Endothelial cell of umbilical vein (primary cell): ENCODE measurements at regions not wholly inside any gene's neighbourhood (a gene's known extent, or its start where the extent isn't known, plus 50 kb on each side); places are given as distances from the start of the nearest gene placed in this dataset.

Experiments
- BruUV-seq: library from RNA; stranded (reverse); fragments of 400-500 nt; replicated peaks from 2 replicates; lab custom pipeline; 2021; lab: Mats Ljungman, UMichigan
- CTCF ChIA-PET: fragments of 300-600, 350-600 bp; sonication (Branson Sonifier 250); formaldehyde crosslinking; loops from one replicate; lab custom pipeline; 2021; ENCODE audit warnings: antibody characterized with exemption, inconsistent platforms; lab: Charles Lee
- POLR2A ChIA-PET: fragments of 300-600, 350-600 bp; sonication (Branson Sonifier 250); formaldehyde crosslinking; loops from one replicate; lab custom pipeline; 2021; ENCODE audit warnings: antibody characterized with exemption, inconsistent platforms; lab: Charles Lee
- DNase-seq: peaks from one replicate; pipeline ENCODE4 v3.0.0-alpha.2; 2011; ENCODE audit warnings: low read depth, low spot score
- FAIRE-seq: peaks from 2 replicates; lab custom pipeline; 2011; peaks lifted over from hg19 to GRCh38; lab: Jason Lieb, UNC
- H2AFZ ChIP-seq: 2 replicates; pipeline ENCODE4 v1.6.0; 2012; ENCODE audit warnings: low read depth, low read length, control low read depth, inconsistent platforms
- H3K27ac ChIP-seq: 2 replicates; pipeline ENCODE4 v1.5.1; 2011; ENCODE audit warnings: low read depth, mild to moderate bottlenecking, control low read depth, low read length, moderate library complexity; ENCODE audit not compliant: insufficient read depth
- H3K27me3 ChIP-seq, 2 experiments: 2 replicates each; pipeline versions ENCODE4 v1.6.0 to v1.6.1; 2011; ENCODE audit warnings: low read length in 2 of 2, mixed read lengths in 1 of 2; ENCODE audit not compliant: control insufficient read depth in 2 of 2, insufficient read depth in 2 of 2
- H3K36me3 ChIP-seq, 2 experiments: 2 replicates in 1 of 2; 3 replicates in 1 of 2; pipeline ENCODE4 v1.5.1; 2011; ENCODE audit warnings: low read length in 2 of 2, mild to moderate bottlenecking in 1 of 2, moderate library complexity in 1 of 2; ENCODE audit not compliant: control insufficient read depth in 2 of 2, insufficient read depth in 2 of 2; ENCODE audit errors: extremely low read depth in 1 of 2
- H3K4me1 ChIP-seq: 3 replicates; pipeline ENCODE4 v1.5.1; 2011; ENCODE audit warnings: mild to moderate bottlenecking, low read length; ENCODE audit not compliant: control insufficient read depth, insufficient read depth; ENCODE audit errors: extremely low read depth
- H3K4me2 ChIP-seq: 2 replicates; pipeline ENCODE4 v1.6.1; 2011; ENCODE audit warnings: low read length, control low read depth, mixed read lengths; ENCODE audit not compliant: insufficient read depth
- H3K4me3 ChIP-seq, 3 experiments: fragments of 200-600 bp in 1 of 3; sonication (generic), shearing (Covaris generic) in 1 of 3; replicated peaks in 1 of 3; 2 replicates each; pipeline ENCODE4 v1.5.1; 2011 to 2016; ENCODE audit warnings: control low read depth in 3 of 3, low read length in 3 of 3, mild to moderate bottlenecking in 2 of 3, inconsistent platforms in 1 of 3, low read depth in 1 of 3, moderate library complexity in 1 of 3; ENCODE audit not compliant: insufficient read depth in 1 of 3
- H3K79me2 ChIP-seq: 2 replicates; pipeline ENCODE4 v1.6.0; 2012; ENCODE audit warnings: low read length, inconsistent platforms; ENCODE audit not compliant: control insufficient read depth, insufficient read depth
- H3K9ac ChIP-seq: replicated peaks from 2 replicates; pipeline ENCODE3; 2011; ENCODE audit warnings: low read length, control low read depth; ENCODE audit not compliant: insufficient read depth; ENCODE audit errors: extremely low read depth
- H3K9me1 ChIP-seq: replicated peaks from 3 replicates; pipeline ENCODE4 v1.6.0; 2011; ENCODE audit warnings: mild to moderate bottlenecking, low read length; ENCODE audit not compliant: control insufficient read depth, insufficient read depth; ENCODE audit errors: extremely low read depth
- H3K9me3 ChIP-seq: replicated peaks from 2 replicates; pipeline ENCODE4 v1.5.1; 2012; ENCODE audit warnings: low read length, inconsistent platforms; ENCODE audit not compliant: control insufficient read depth, insufficient read depth
- H4K20me1 ChIP-seq: replicated peaks from 2 replicates; pipeline ENCODE3; 2011; ENCODE audit warnings: mild to moderate bottlenecking, low read length; ENCODE audit not compliant: control insufficient read depth, insufficient read depth; ENCODE audit errors: extremely low read depth
- EZH2 ChIP-seq: IDR thresholded peaks from 2 replicates; pipeline ENCODE4 v1.6.1; 2012; ENCODE audit warnings: borderline replicate concordance, low read depth, mild to moderate bottlenecking, moderate library complexity, low read length, inconsistent platforms; ENCODE audit not compliant: severe bottlenecking
- FOS ChIP-seq: IDR thresholded peaks from 2 replicates; pipeline ENCODE4 v1.6.1; 2011; ENCODE audit warnings: mild to moderate bottlenecking, low read length, moderate library complexity, borderline replicate concordance; ENCODE audit not compliant: insufficient read depth
- GATA2 ChIP-seq: IDR thresholded peaks from 2 replicates; pipeline ENCODE4 v1.7.0; 2011; ENCODE audit warnings: low read depth, mild to moderate bottlenecking, moderate library complexity, mixed read lengths, low read length; ENCODE audit not compliant: insufficient read length, insufficient read depth
- JUN ChIP-seq: IDR thresholded peaks from 2 replicates; pipeline ENCODE4 v1.6.1; 2011; ENCODE audit warnings: borderline replicate concordance, low read depth; ENCODE audit not compliant: insufficient read length, insufficient read depth
- MYC ChIP-seq: IDR thresholded peaks from one replicate; pipeline ENCODE4 v1.6.1; 2011; ENCODE audit warnings: mild to moderate bottlenecking, low read depth, low read length
- POLR2A ChIP-seq: IDR thresholded peaks from 2 replicates; pipeline ENCODE4 v1.6.1; 2012; ENCODE audit warnings: low read depth, mild to moderate bottlenecking, control low read depth, low read length
- POLR2AphosphoS5 ChIP-seq: IDR thresholded peaks from 2 replicates; pipeline ENCODE4 v1.6.1; 2012; ENCODE audit warnings: low read depth, mild to moderate bottlenecking, control low read depth, low read length, moderate library complexity; ENCODE audit not compliant: insufficient read depth
- dilution Hi-C: fragments of 300-500 bp; cut with MboI; formaldehyde crosslinking; loops from one replicate; pipeline ENCODE4 v1.15.0; 2019; ENCODE audit warnings: low sequenced_read_pairs; ENCODE audit not compliant: extremely low pct_ligation_motif_present
- intact Hi-C: fragments of 100-400 bp; cut with micrococcal nuclease; formaldehyde crosslinking; loops from one replicate; pipeline ENCODE4 v1.10.0; 2022
- TF ChIP-seq, protein P1 (sequence below), 2 donors: IDR thresholded peaks; 1 replicate in 1 of 2; 2 replicates in 1 of 2; pipeline ENCODE4 v1.5.1; 2011; ENCODE audit warnings: low read length in 2 of 2, mild to moderate bottlenecking in 2 of 2, moderate library complexity in 2 of 2, control low read depth in 1 of 2, inconsistent platforms in 1 of 2, low read depth in 1 of 2; ENCODE audit not compliant: insufficient read depth in 1 of 2; ENCODE audit errors: extremely low read depth in 1 of 2
- TF ChIP-seq, protein P2 (sequence below): IDR thresholded peaks from 2 replicates; pipeline ENCODE4 v1.6.1; 2011; ENCODE audit not compliant: insufficient read depth, insufficient read length

DNA sequence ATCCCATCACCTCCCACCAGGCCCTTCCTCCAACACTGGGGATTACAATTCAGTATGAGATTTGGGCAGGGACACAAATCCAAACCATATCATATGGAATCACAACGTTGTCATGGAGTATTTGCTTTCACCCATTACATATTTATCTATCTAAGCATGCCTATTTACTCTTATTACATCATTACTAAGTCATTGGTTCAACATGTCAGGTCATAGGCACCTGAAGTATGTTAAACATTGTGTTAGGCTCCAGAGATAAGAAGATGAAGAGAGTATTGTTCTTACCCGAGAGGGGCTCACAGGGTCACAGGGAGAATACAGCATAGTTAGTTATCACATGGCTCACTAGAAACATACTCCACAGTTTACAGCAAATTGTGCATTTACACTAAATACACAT, 150.5 kb downstream of the TMEM161B start:
- DNase-seq, result no peak
- Histone ChIP-seq H2AFZ (no peak overlapping the region), H4K20me1 (no peaks in the 10 kb centered on the region), H3K9me1 (no peaks in the 10 kb centered on the region), H3K4me3 (no peak overlapping the region), H3K9me3 (no peaks in the 10 kb centered on the region), H3K4me2 (no peak overlapping the region), H3K27me3 (no peaks in the 10 kb centered on the region), H3K27ac (no peak overlapping the region), H3K79me2 (no peaks in the 10 kb centered on the region), H3K36me3 (no peaks in the 10 kb centered on the region), H3K4me1 (no peaks in the 10 kb centered on the region), H3K9ac (no peak overlapping the region)
- no TSS peak for BruUV-seq
- FAIRE-seq, result no peak
- intact Hi-C loops, result no loop called here
- TF ChIP-seq, protein P1, sequence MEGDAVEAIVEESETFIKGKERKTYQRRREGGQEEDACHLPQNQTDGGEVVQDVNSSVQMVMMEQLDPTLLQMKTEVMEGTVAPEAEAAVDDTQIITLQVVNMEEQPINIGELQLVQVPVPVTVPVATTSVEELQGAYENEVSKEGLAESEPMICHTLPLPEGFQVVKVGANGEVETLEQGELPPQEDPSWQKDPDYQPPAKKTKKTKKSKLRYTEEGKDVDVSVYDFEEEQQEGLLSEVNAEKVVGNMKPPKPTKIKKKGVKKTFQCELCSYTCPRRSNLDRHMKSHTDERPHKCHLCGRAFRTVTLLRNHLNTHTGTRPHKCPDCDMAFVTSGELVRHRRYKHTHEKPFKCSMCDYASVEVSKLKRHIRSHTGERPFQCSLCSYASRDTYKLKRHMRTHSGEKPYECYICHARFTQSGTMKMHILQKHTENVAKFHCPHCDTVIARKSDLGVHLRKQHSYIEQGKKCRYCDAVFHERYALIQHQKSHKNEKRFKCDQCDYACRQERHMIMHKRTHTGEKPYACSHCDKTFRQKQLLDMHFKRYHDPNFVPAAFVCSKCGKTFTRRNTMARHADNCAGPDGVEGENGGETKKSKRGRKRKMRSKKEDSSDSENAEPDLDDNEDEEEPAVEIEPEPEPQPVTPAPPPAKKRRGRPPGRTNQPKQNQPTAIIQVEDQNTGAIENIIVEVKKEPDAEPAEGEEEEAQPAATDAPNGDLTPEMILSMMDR (IDR thresholded peaks at IDR 0.05; ENCODE audit: extremely low read depth in 1 of 2, insufficient read depth in 1 of 2, low read depth in 1 of 2, low read length in 2 of 2), result no peak
- TF ChIP-seq GATA2 (no peak), POLR2A (no peak), FOS (no peak), MYC (no peak)
- TF ChIP-seq, protein P2, sequence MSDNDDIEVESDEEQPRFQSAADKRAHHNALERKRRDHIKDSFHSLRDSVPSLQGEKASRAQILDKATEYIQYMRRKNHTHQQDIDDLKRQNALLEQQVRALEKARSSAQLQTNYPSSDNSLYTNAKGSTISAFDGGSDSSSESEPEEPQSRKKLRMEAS, result no peak
- CTCF ChIA-PET, result no interaction called here
- dilution Hi-C loops, result no loop called here
- POLR2A ChIA-PET, result no interaction called here

DNA sequence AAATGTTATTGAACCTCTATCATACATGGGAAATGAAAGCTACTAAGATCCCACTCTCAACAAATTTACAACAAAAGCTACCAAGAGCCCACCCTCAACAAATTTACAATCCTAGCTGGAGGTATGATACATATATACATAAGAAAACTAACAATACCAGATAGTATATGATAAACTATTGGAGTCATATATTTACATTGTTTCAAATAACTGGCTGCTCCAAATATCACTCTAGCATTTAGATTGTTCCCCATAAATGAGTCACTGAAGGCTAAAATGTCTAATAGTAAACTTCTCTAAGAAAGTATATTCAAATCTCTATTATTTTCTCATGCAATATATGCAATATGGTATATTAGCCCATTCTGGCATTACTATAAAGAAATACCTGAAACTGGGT, 151.1 kb downstream of the TMEM161B start:
- no peak overlapping the region for H3K4me2 ChIP-seq
- H4K20me1 ChIP-seq, result no peaks in the 10 kb centered on the region
- BruUV-seq, result no TSS peak
- H3K79me2 ChIP-seq, result no peaks in the 10 kb centered on the region
- no peak overlapping the region for H3K4me3 ChIP-seq
- DNase-seq (no peak), FAIRE-seq (no peak)
- no peaks in the 10 kb centered on the region for H3K9me1 ChIP-seq
- no peak overlapping the region for H2AFZ ChIP-seq
- no peak for TF ChIP-seq FOS
- TF ChIP-seq, protein P2, result no peak
- TF ChIP-seq, protein P1 (IDR thresholded peaks at IDR 0.05; ENCODE audit: extremely low read depth in 1 of 2, insufficient read depth in 1 of 2, low read depth in 1 of 2, low read length in 2 of 2), result no peak
- no peak for TF ChIP-seq POLR2AphosphoS5
- no peak for TF ChIP-seq GATA2
- TF ChIP-seq EZH2, result no peak
- no peak for TF ChIP-seq POLR2A
- no peak for TF ChIP-seq JUN
- TF ChIP-seq MYC, result no peak
- H3K36me3 ChIP-seq, result no peaks in the 10 kb centered on the region
- H3K4me1 ChIP-seq, result no peaks in the 10 kb centered on the region
- H3K27ac ChIP-seq, result no peak overlapping the region
- ChIA-PET CTCF (no interaction called here), POLR2A (no interaction called here)
- no peaks in the 10 kb centered on the region for H3K27me3 ChIP-seq
- dilution Hi-C loops (no loop called here), intact Hi-C loops (no loop called here)
- H3K9me3 ChIP-seq, result no peaks in the 10 kb centered on the region
- no peak overlapping the region for H3K9ac ChIP-seq
